GM19452 (cell line): ENCODE measurements at regions not wholly inside any gene's neighbourhood (a gene's known extent, or its start where the extent isn't known, plus 50 kb on each side); places are given as distances from the start of the nearest gene placed in this dataset.
A peak's percentile ranks its signal among the peaks of the same experiment; 100 is the strongest.
"Not testable (repeated sequence)": the region's sequence is repeated elsewhere in the genome, so short reads cannot be mapped to it uniquely, and the experiment has no call there.

Source experiments
- ATAC-seq: cut with Tn5 transposase; IDR thresholded peaks from one replicate; pipeline ENCODE4 v1.9.1; 2021; ENCODE audit not compliant: unreplicated experiment

DNA sequence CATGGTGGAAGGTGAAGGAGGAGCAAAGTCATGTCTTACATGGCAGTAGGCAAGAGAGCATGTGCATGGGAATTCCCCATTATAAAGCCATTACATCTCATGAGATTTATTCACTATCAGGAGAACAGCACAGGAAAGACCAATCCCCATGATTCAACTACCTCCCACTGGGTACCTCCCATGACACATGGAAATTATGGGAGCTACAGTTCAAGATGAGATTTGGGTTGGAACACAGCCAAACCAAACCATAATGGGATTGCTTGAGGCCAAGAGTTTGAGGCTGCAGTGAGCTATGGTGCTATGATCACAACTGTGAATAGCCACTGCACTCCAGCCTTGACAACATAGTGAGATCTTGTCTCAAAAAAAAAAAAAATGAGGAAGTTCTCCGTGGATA lies 581.8 kb downstream of the TAF11L14 start:
- no peak for ATAC-seq

DNA sequence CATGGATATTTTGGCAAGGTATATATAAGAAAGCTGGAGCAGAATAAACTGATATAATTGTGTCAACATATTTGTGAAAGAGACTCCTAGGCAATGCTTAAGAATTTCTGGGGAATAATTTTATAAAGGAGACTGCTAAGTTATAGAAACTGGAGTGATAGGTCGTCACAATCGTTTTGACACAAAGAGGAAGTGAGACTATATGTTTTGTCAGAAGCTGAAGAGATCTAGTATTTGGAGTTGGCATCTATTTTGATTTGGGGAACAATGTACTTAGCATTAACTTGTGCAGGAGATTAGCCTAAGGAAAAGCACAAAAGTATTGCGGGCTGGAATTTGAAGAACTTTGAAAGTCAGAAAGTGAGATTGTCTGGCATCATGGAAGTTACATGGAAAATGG lies 582.5 kb downstream of the TAF11L14 start:
- no peak for ATAC-seq

DNA sequence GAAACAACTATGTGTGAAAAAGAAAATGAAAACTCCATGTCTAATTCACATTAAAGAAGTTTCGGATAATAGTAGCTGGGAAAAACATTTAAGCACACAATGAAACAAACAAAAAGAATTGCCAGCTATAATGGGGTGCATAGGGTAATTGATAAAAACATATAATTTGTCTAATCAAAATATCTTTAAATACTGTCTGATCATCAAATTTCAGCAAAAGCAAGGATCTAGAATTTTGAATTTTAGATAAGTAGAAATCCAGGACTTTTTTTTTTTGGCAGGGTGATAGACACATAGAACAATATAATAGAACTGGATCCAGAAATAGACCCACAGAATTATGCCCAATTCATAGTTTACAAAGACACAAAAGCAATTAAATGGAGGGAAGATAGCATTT lies 585.0 kb downstream of the TAF11L14 start:
- no peak for ATAC-seq

DNA sequence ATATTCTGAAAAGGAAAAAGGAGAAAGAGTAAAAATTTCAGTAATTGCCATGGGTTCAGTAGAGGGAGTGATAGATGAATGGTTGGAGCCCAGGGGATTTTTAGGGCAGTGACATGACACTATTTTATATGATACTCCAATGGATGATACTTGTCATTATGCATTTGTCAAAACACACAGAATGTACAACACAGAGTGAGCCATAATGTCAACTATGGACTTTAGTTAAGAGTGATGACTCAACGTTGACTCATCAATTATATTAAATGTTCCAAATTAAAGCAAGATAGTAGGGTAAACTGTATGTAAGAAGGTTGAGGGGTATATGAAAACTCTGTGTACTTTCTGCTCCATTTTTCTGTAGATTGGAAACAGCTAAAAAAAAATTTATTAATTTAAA lies 586.4 kb downstream of the TAF11L14 start:
- ATAC-seq, result no peak

DNA sequence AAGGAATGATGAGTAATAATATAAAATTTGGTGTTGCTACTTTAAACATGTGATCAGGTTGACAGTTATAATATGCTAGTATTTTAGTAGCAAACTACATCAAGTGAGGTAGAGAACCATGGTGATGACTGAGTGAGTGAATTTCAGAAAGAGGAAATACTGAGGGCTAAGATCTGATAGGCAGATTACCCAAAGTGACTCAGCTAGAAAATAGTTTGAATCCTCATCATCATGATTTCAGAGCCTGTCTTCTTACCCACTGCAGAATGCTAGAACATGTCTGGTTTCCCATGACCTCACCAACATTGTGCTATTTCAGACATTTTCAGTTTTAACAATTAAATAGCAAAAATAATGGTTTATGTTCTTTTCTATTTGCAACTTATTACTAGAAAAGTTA lies 602.1 kb downstream of the TAF11L14 start:
- no peak for ATAC-seq

DNA sequence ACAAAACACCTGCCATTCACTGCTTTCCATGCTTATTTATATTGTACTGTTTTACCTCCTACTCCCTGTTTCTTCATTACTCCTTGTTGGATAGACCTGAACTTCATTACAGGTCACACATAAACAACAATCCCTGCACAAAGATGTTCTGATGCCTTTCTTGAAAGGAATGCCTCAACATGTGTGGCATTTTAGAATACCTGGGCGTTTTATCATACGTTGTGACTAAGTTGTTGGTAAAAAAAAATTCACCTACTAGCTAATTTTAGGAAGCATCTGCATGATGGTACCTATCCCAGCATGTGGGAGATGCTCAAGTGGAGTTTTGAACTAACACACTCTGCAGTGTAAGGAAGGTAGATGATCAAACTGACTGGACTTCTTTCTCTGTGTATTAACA lies 604.1 kb downstream of the TAF11L14 start:
- no peak for ATAC-seq

DNA sequence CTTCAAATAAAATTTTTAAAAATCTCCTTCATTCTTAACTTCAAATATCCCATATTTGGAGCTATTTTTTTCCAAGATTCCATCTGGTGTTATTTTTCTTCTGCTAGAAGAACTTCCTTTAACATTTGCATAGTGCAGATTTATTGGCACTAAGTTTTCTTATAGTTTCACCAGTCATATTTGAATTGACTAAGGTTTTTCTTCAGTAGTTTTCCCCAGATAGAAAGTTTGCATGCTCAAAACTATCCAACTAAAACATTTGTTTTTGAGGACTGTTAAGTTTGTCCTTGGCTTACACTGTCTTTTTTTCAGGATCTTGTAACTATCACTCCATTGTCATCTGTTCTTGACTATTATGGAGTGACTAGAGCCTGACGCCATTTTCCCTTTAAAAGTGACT lies 606.7 kb downstream of the TAF11L14 start:
- ATAC-seq, result no peak

DNA sequence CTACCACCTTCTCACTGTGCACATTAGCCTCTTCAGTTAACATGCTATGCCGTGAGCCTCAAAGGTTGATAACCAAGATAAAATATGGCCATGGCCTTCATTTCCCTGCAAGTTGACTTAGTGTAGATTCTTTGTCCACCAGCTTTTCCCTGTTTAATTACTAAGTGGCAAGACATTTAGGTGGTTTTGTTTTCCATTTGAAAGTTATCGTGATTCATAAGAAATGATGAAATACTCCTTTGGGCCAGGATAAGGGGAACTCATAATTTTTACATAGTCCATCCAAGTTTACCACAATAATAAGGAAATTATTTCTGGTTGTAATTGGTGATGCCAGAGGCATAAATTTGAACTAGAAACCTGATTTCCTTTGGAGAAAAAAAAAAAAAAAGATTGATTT lies 609.6 kb downstream of the TAF11L14 start:
- ATAC-seq, result no peak

DNA sequence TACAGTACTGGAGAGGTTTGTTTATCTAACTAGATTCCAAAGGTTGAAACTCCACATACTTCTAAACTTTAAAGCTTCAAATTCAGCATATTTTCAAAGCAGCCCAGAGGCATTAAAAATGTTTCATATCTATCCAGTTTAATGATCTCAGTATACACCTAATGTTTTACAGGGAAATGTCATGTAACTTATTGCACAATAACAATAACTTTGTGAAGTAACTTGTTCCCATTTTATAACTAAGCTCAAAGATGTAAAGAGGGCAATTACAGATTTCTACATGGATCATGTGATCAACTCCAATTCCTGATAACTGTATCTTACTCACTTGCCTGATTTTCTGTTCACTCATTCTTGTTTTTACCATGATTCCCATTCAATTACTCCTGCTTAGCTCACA lies 610.0 kb downstream of the TAF11L14 start:
- no peak for ATAC-seq

DNA sequence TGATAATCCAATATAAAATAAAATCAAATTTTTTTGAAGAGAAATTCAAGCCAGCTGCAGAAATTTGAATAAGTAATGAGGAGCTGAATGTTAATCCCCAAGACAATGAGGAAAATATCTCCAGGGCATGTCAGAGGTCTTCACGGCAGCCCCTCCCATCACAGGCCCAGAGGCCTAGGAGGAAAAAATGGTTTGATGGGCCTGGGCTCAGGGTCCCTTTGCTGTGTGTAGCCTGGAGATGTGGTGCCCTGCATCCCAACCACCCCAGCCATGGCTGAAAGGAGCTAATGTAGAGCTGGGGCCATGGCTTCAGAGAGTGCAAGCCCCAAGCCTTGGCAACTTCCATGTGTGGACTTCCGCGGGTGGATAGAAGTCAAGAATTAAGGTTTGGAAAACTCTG lies 618.3 kb downstream of the TAF11L14 start:
- ATAC-seq, result no peak

DNA sequence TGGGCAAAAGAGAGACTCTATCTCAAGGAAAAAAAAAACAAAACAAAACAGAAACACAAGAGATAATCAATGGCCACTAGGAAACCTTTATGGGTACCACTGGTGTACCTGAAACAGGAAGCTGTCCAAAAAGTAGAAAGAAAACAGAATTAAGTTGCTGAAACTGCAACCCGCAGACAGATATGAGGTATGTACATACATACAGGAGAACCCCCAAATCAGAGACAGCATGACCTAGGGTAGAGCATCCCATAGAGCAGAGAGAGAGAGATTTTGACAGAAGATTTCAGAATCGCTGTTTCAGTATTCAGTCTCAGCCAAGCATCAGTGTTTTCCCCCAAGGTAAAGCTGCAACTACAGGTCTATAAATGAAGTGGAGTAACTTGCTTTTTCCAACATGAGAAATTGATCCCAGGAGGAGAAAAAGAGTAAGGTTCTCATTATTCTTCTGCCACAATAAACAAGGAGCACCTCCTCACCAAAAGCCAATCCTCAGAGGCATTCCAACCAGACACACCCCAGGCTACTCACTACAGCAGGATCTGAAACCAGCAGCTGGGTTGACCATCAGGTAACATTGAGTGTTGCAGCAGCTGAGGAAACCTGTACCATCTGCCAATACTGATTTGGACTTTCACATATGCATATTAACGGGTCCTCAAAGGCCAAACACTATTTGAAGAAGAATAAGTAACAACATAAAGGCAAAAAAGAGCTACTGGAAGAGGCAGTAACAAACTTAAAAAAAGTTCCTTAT lies 630.0 kb downstream of the TAF11L14 start:
- ATAC-seq, result no peak

DNA sequence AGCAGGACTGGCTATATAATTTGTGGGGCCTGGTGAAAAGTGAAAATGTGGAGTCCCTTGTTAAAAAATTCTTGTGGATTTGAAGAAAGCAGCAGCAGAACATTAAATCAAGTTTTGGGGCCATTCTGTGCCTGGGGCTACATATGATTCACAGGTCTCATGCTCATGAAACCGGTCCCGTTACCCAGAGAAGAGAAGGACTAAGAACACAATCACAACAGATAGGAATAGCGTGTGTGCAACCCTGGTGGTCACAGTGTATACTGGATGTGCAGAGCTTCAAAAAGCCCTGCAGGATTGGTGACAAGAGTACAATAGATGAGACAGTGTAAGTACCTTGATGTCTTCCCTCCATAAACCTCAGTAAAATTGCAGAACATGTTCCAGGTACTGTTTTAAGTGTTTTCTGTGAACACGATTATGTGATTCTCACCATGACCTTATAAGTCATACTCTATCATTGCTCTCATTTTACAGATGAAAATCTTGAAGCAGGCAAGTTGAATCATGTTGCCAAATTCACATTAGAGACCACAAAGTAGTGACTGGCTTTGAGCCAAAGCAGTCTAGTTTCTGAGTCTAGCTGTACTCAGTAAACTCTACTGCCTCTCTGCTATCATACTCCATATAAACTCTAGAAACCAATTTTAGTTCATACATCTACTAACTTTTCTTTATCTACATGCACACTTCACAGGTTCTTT lies 636.5 kb downstream of the TAF11L14 start:
- ATAC-seq, result no peak

DNA sequence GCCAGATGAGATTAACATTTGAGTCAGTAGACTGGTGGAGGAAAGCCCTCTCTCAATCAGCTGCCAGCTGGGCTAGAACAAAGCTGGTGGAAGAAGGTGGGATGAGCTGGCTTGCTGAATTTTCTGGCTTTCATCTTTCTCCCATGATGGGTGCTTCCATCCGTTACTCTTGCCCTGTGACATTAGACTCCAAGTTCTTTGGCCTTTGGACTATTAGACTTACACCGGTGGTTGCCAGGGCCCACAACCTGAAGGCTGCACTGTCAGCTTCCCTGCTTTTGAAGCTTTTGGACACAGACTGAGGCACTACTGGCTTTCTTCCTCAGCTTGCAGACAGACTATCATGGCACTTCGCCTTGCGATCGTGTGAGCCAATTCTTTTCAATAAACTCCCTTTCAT lies 642.7 kb downstream of the TAF11L14 start:
- ATAC-seq, result no peak

DNA sequence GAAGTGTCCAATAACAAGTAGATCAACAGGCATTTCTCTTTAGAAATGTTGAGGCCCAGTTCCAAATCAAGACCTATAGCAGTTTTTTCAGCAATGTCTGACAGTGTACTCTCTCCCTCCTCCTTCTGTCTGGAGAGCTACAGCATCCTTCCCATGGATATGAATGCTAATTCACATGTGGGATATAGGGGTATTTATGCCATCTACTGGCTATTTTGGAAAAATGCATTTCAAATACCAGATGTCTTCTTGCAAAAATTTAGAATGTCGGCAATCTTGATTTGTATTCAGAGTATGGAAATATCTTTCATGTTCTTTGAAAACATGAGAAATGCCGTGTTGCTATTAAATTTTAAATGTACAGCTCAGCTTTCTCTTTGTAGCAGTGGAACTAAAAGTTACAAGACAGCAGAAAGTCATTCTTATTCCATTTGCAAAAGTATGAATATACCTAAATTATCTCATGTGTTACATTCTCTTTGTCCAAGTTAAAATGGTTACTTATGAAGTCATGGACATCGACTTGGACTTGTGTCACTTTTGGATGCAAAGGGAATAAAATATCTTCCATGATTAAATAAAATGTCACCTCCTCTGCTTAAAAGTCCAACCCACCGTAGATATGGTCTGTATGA lies 647.8 kb downstream of the TAF11L14 start:
- ATAC-seq, result no peak

DNA sequence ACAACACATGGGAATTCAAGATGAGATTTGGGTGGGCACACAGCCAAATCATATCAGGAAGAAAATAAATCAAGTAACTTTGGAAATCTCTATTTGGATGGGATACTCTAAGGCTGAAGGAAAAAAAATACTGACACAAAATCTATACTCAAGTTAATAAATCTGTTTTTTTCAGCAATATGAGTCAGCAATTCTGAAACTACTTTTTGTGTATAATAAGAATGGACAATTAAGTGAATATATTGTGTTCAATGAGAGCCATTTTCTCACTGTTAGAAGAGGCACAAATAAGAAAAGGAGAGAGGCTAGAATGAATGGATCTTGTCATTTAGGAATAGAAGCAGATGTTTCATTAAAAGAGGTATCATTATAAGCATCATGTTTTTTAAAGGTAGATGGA lies 651.0 kb downstream of the TAF11L14 start:
- no peak for ATAC-seq

DNA sequence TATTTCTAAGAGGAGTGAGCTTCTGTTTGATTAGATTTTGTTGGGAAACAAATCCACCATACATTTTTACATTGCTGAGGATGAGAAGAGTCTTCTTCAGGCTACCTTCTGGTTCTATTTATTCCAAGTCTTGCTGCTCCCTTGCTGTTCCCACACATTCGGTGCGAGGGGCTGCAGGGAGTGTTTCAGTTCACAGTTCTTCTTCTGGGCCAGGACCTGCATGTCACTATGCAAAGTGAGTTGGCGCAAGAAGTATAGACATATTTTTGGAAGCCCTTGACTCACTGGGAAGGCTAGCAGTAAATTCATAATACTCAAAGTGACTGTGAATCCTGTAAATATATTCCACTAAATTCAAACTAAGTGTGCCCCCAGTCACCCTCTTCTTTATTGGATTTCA lies 657.9 kb downstream of the TAF11L14 start:
- no peak for ATAC-seq

DNA sequence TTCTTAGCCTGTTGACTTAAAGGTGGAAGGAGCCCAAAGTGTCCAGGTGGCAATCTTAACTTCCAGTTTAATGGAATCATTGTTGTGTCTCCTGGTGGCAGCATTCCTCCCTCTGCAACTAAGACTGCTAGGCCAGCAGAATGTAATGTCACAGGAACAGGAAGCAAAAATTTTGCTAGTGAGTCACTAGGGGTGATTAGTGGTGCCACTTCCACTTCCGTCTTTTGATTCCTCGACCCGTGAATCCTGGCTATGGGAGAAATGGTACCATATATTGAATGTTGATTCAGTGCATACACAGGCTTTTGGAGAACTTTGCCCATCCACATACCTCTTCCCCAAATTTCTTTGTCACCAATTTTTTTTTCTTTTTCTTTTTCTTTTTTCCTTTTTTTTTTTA lies 661.4 kb downstream of the TAF11L14 start:
- not testable (repeated sequence) for ATAC-seq

DNA sequence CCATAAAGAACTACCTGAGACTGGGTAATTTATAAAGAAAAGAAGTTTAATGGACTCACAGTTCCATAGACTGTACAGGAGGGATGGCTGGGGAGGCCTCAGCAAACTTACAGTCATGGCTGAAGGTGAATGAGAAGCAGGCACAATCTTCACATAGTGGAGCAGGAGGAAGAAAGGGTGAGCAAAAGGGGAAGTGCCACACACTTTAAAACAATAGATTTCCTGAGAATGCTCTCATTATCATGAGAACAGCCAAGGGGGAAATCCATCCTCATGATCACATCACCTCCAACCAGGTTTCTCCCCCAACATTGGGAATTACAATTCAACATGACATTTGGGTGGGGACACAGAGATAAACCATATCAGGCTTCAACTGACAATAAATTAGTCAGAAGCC lies 664.9 kb downstream of the TAF11L14 start:
- ATAC-seq, result no peak

DNA sequence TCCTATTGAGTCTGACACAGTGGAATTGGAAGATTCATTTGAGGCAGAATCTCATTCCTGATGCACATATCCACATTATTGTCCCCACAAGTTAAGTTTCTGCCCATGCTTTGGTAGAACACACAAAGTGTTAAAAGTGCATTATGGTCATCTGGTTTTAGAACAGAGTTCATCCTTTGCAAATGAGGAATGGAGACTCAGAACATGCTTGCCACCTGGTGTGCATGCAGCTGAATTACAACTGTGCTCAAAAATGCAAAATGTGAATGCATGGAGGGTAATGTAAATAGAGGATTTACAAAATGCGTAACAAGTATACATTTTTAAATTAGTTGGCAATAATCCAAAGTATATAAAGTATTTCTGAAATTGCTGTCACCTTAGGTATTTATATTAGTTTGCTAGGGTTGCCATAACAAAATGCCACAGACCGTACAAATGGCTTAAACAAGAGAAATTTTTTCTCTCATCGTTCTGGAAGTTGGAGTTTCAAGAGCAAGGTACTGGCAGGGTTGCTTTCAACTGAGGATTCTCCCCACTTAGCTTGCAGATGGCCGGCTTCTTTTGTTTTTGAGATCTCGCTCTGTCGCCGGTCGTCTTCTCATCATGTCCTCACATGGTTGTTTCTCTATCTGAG lies 671.1 kb downstream of the TAF11L14 start:
- ATAC-seq, result peak; percentile 93

DNA sequence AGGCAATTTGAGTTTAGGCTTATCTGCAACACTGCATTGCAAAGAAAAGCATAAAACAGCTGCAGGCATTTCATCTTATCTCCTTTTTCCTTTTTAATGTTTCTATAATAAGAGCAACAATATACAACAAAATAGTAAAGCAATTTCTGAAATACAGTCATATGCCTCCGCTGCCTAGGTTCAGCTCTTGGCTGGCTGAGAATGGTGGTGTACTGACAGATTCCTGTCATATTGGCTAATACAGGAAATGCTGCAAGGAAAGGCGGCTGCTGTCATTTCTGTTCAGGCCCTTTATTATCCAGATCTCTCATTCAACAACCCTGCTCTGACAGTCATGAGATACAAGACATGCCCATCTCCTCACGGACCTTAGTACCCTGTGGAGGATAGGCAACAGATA lies 677.0 kb downstream of the TAF11L14 start:
- no peak for ATAC-seq

DNA sequence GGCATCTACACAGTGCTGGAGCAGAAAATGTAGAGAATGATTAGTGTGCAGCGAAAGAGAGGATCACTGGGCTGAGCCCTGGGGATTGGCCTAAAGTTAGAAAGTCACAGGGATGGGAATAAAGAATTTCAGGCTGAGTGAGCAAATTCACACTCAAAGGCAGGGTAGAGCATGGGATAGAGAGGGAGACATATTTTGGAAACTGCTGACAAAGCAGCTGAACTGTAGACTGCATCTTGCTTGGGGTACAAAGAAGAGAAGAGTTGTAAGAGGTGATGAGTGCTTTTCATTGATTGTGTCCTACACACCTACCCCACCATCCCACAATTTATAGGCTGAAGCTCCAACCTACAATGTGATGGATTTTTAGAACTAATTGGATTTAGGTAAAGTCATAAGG lies 677.8 kb downstream of the TAF11L14 start:
- no peak for ATAC-seq
